Dedifferentiated amniotic fluid mesenchymal stem cell (primary cell): ENCODE measurements at regions not wholly inside any gene's neighbourhood (a gene's known extent, or its start where the extent isn't known, plus 50 kb on each side); places are given as distances from the start of the nearest gene placed in this dataset.
"Not testable (repeated sequence)": the region's sequence is repeated elsewhere in the genome, so short reads cannot be mapped to it uniquely, and the experiment has no call there.

Source experiments
- DNase-seq: peaks from one replicate; pipeline ENCODE4 v3.0.0-alpha.2; 2016; ENCODE audit errors: extremely low spot score

DNA sequence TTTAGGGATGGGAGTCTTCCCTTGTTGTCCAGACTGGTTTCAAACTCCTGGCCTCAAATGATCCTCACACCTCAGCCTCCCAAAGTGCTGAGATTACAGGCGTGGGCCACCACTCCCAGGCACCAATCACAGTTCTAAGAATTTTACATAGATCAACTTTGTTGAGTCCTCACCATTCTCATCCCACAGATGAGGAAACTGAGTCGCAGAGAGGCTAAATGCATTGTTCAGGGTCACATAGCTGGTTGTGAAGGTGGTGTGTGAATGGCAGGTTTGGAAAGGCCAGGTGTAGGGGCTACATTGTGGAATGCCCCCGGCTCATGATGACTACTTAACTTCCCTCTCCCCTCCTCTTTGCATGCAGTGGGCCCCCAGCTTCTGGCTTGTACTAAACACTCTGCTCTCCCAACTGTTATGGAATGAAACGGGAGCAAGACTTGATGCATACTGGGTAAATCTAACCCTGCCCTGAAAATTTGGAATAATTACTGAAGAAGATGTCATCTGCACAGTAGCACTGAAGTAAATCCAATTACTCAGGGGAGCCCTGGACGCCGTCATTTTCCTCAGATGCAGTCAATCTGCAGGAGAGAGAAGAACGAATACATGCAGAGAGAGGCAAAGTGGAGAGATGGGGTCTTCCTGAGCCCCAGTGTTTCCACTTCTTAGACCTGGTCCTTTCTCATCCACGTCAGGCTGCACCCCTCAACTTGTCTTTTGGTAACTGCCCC, 102.3 kb upstream of the ZNF217 start:
- no peak for DNase-seq

DNA sequence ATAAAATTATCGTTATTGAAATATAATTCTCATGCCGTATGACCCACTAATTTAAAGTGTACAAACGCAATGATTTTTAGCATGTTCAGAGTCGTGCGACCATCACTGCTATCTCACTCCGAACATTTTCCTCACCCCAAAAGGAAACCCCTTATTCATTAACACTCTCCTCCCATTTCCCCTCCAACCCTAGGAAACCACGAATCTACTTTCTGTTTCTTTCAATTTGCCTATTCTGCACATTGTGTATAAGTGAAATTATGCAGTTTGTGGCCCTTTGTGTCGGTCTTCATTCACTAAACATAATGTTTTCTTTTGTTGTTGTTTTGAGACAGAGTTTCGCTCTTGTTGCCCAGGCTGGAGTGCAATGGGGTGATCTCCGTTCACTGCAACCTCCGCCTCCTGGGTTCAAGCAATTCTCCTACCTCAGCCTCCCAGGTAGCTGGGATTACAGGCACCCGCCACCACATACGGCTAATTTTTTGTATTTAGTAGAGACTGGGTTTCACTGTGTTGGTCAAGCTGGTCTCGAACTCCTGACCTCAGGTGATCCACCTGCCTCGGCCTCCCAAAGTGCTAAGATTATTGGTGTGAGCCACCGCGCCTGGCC, 99.7 kb upstream of the ZNF217 start:
- no peak for DNase-seq

DNA sequence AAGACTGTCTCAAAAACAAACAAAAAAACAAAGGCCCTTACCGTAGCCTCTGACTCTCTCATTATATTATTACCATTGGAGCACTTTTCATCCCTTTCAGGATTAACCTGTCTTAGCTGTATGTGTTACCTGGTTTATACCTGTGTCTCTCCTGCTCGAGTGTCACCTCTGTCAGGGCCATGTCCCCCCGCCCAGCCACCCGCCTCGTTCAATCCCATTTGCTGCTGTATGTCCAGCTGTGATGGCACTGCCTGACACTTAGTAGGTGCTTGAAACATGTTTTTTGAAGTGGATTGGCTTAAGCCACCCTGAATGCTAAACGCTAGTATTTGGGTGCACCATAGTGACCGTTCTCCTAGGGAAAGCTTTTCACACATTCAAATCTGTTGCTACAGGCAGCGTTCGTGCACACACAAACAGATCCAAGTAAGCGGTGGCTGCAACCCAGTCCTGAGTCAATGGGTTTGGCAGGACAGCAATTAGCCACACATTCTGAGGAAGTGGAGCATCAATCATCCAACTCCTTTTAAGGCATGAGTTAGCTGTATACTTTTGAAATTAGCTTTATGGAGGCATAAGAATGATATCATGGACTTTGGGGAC, 98.9 kb upstream of the ZNF217 start:
- DNase-seq = peak; percentile 24

DNA sequence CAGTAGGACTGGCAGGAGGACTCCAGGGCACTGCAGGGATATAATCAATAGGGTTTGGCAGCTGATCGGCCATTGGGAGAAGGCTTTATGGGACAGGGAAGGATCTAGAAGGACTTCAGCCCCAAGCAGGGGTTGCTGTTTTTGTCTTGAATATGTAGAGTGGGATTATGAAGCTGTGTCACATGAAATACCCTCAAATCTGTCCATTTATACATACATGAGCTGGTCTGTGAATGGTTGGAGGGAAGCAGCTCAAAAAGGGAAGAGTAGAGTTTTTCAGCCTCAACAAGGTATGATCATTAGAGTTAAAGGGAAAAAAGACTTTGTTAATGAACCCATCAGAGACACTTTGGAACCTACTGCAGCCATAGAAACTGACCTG, 98.2 kb upstream of the ZNF217 start:
- no peak for DNase-seq

DNA sequence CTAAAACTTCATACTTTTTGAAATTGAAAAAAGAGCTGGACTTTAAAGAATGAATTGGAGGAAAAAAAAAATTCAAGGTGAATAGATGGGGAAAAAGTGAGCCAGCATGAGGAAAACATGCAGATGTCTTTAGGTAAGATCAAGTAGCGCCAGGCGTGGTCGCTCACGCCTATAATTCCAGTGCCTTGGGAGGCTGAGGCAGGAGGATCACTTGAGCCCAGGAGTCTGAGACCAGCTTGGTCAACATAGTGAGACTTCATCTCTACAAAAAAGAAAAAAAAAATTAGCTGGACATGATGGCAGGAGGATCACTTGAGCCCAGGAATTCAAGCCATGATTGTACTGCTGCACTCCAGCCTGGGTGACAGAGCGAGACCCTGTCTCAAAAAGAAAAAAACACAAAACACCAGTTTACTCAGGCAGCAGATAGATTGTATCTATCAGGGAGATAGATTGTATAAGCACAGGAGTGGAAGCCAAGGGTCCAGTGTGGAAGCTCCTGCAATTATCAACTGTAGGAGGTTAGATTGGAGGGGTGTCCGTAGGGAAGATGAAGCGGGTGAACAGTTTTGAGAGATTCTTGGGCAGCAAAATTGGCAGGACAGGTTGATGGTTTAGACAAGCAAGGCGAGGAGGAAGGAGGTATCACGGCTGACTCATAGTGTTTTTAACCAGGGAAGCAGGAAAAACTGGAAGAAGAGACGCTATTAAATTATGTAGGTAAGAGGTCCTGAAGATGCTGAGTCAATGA, 97.6 kb upstream of the ZNF217 start:
- DNase-seq = no peak

DNA sequence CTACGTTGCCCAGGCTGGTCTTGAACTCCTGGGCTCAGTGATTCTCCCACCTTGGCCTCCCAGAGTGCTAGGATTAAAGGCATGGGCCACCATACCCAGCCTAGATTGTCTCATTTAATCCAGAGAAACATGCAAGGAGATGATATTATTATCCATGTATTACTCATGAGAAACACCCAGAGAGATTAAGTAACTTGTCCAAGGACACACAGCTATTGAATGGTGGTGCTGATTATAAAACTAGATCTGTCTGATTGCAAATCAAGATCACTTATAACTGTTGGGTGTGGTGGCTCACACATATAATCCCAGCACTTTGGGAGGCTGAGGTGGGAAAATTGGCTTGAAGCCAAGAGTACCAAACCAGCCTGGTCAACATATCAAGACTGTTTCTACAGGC, 94.4 kb upstream of the ZNF217 start:
- DNase-seq = no peak

DNA sequence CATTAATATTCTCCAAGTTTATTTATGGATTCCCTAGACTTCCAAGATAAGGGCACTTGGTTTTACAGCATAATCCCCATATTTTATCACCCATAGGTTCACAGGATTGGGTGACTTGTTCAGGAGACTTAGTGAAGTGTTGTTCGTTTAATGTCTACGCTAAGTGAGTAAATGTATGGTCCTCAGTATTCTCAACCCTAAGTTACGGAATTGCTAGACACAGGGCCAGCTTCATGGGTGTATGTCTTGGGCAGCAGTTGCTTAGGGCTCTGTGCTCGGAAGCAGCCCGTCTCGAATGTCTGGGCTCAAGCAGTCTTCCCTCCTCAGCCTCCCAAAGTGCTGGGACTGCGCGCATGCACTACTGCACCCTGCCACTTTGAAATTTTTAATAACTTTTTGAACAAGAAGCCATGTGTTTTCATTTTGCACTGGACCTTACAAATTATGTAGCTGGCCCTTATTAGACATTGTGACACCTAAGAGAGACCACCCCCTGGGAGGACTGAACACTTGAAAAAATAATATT, 91.5 kb upstream of the ZNF217 start:
- DNase-seq = no peak

DNA sequence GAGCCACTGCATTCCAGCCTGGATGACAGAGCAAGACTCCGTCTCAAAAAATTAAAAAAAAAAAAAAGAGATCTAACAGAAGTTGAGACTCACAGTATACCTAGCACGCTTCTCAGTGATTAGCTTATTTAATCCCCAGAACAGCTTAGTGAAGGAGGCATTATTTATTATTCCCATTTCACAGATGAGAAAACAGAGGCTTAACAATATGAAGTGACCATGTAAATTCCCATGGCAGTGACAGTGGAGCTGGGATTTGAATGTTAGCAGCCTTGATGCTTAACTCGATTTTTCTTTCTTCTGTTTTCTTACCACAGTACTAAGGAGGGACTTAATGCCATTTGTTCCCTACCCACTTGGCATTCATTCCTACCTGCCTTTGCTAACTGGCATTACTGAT, 89.9 kb upstream of the ZNF217 start:
- DNase-seq = no peak

DNA sequence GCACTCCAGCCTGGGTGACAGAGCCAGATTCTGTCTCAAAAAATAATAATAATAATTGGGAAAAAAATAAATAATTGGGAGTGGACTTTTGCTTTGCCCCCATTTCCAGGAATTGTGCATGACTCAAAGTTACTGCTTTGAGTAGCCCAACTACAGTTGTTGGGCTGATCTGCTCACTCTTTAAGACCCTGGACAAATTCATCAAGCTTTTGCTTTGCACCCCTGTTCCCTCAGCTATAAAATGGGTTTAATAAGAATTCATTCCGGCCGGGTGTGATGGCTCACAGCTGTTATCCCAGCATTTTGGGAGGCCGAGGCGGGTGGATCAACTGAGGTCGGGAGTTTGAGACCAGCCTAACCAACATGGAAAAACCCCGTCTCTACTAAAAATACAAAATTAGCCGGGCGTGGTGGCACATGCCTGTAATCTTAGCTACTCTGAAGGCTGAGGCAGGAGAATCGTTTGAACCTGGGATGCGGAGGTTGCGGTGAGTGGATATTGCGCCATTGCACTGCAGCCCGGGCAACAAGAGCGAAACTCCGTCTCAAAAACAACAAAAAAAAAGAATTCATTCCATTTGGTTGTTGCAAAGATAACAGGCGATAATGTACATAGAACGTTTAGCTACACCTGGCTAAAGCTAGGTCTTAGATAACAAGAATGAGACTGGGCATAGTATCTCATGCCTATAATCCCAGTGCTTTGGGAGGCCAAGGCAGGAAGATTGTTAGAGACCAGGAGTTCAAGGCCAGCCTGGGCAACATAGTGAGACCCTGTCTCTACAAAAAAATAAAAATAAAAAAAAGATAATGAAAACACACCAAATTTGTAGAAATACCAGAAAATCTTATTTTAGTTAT, 87.9 kb upstream of the ZNF217 start:
- no peak for DNase-seq

DNA sequence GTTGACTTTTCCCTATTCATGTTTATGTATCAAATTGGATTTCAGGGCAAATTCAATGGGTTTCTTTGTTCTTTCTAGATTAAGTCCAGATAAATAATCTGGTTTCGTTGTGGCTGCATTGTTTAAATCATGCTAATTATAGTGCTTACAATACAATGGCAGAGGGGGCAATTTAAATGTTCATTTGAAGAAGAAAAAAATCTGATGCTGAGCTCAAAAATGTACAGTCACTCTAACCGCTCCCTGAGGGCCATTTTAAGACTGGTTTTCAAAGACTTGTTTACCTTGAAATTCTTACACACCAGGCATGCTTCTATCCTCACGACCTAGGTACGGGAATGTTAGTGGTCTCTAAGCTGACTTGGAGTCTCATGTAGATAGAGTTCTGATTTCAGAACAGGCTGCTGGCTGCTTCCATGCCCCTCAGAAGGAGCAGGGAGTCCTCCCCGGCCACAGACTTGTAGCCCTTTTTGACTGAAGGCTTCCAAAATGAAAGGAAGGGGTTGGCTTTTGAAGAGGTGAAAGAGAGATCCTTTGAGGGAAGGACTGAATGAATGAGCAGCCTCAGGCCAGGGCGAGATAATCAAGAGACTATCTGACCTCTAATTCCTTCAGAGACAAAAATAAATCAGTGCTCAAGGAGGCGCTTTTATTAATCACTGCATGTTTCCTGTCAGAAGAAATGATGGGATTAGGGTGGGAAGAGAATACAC, 86.1 kb upstream of the ZNF217 start:
- DNase-seq = no peak

DNA sequence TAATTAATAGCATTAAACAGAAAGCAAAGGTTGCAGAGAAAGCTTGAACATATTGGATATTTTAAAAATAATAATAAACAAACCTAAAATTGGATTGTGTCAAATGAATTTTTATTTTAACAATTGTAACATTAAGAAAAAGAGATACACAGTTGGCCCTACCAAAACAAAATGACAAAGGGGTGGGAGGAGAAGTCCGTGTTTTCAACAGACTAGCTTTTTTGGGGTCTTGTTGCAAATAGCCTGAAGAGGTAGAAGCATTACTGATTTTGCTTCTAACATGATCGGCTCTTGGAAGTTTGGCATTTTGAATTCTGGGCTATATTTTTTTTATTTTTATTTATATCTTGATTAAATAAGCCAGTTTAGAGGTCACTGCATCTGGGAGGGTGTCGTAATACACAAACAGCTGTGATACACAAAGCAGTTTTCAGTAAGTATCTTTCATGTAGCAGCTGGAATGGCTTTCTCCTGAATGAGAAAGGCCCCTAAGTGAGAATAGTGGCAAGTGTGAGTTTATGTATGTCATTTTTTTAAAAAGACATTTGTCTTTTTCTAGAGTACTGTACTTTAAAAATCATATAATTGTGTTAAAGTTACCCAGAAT, 85.5 kb upstream of the ZNF217 start:
- DNase-seq = no peak

DNA sequence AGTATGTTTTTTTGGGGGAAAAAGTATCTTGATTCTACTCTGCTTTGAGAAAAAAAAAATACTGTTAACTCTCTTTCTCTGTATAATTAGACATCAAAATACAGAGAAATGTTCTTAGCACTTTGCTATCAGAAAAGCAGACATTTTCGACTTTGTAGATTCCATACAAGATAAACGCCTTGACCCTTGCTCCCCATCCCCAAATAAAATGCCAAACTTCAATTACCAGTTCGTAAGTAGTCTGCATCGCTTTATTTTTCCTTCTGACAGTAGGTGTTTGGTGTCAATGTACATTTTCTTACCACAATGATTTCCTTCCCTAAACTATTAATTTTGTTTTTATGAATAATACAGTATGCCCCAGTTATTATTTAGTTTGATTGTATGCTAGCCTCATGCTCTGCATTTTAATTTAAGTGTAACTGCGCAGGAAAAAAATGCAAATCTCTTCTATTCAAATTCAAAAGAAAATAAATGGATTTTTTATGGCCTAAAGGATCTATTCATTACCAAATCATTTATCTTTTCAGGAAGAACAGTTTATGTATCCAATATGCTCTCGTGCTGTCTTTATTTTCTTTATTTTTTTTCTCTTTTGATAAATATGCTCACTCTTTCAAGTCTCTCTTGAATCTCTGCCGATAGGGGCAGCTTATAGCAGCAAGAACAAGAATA, 84.8 kb upstream of the ZNF217 start:
- no peak for DNase-seq

DNA sequence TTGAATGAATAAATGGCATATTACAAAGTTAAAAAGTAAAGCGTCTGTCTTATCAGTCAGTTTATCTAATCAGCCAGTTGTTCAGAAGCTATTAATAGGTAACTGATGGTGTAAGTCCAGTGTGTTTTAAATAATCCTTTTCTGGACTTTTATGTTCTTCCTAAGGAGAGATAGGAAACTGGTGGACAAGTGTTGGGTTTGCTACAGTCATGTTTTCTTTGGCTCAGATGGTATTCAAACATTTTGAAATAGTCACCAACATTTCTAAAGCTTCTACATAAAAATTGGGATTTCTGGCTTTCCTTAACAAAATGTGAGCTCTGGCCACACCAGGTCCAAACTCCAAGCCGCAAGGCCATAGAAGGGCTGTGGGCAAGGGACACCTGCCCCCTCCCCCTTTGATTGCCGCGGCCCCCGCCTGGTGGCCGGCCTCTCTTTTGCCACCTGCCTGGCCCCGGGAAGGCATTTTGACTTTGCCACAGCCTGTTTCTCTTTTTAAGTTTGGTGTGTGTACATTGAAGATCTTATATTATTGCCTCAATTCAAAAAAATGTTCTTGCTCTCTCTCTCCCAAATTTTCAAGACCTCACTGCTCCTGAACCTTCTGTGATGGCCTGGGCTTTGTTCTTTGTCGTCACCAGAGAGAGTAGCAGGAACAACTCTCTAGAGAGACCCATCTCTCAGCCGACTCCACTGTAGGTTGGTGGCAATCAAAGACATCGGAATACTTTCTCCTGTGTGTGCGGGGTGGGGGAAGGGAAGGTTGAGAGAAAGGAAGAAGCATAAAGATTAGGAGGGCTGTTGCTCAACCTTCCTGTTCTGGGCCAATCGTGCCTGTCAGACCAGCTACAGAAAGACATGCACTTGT, 84.0 kb upstream of the ZNF217 start:
- no peak for DNase-seq

DNA sequence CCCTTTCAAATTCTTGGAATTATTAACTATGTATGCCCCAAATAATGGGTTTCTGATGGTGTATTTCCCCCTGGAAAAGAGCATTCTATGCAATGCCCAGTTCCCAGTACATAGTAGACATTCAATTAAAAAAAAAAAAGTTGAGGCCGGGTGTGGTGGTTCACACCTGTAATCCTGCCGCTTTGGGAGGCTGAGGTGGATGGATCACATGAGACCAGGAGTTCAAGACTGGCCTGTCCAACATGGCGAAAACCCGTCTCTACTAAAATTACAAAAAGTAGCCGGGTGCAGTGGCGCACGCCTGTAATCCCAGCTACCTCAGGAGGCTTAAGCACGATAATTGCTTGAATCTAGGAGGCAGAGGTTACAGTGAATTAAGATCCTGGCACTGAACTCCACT, 83.3 kb upstream of the ZNF217 start:
- no peak for DNase-seq

DNA sequence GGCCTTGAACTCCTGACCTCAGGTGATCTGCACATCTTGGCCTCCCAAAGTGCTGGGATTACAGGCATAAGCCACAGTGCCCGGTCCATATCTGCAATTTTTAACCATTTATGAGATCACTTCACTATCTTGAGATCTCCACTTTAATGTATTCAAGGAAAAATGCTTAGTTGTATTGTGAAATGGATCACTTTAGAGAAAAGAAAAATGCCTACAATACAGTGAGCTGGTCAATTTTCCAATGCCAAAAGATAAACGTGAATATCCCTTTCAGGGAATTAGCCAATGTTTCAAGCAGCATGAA, 82.8 kb upstream of the ZNF217 start:
- DNase-seq = no peak

DNA sequence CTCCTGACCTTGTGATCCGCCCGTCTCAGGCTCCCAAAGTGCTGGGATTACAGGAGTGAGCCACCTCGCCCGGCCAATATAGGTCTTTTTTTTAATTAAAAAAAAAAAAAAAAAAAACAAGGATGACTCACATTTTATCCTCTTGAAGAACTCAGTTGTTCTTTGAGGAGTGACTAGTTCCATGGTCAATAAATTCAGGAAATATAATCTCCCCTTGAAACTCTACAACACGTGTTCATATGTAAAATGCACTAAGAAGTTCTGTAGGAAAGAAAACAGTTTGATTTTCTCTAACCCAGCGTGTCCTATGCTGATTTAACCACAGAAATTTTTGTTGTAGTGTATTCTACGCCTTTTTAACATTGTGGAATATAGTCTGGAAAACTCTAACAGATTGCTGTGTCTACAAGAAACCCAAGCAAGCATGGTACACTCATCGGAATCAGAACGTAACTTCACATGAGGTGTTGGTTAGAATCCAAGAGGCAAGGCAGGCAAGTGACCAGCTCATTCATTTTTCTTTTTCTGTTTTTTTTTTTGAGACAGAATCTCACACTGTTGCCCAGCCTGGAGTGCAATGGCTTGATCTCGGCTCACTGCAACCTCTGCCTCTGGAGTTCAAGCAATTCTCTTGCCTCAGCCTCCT, 79.0 kb upstream of the ZNF217 start:
- peak; percentile 45 for DNase-seq

DNA sequence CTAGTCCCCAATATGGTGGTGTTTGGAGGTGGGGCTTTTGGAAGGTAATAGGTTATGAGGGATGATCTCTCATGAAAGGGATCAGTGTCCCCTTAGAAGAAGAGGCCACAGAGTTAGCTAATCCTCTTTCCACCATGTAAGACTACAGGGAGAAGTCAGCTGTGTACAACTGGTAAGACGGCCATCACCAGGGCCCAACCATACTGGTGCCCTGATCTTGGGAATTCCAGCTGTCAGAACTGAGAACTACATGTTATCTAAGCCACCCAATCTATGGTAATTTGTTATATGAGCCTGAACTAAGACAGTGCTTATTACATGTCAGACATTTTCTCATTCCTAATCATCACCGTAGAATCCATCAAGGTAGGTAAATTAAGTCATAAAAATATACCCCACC, 77.7 kb upstream of the ZNF217 start:
- no peak for DNase-seq

DNA sequence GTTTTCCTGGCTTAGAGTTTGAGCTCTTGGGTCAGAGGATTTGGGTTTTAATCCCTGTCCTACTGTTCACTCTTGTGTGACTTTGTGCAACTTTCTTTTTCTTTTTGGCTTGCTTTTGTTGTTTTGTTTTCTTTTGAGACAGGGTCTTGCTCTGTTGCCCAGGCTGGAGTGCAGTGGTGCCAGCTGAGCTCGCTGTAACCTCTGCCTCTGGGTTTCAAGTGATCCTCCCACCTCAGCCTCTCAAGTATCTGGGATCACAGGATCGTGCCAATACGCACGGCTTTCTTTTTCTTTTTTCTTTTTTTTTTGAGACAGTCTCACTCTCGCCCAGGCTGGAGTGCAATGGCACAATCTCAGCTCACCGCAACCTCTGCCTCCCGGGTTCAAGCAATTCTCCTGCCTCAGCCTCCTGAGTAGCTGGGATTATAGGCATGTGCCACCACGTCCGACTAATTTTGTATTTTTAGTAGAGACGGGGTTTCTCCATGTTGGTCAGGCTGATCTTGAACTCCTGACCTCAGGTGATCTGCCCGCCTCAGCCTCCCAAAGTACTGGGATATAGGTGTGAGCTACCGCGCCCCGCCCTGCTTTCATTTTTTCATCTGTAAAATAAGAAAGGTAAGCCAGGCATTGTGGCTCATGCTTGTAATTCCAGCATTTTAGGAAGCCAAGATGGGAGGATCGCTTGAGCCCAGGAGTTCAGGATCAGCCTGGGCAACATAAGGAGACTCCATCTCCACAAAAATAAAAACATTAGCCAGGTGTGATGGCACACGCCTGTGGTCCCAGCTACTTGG, 76.1 kb upstream of the ZNF217 start:
- not testable (repeated sequence) for DNase-seq
